SK-N-SH (cell line): ENCODE measurements at regions not wholly inside any gene's neighbourhood (a gene's known extent, or its start where the extent isn't known, plus 50 kb on each side); places are given as distances from the start of the nearest gene placed in this dataset.

Experiments used
- CTCF ChIA-PET: fragments of 300-600, 350-600 bp; formaldehyde crosslinking; extraction: SDS; loops from one replicate; lab custom pipeline; 2021; lab: Yijun Ruan, JAX
- POLR2A ChIA-PET: fragments of 350-600 bp; sonication (Branson Sonifier 250); formaldehyde crosslinking; extraction: SDS; loops from one replicate; lab custom pipeline; 2020; ENCODE audit warnings: antibody characterized with exemption, inconsistent platforms; lab: Yijun Ruan, JAX
- DNase-seq: peaks from one replicate; pipeline ENCODE4 v3.0.0; 2012
- H2AFZ ChIP-seq: fragments of 200-600 bp; sonication (generic); 2 replicates; pipeline ENCODE4 v1.8.1; 2016; ENCODE audit warnings: antibody characterized with exemption, mild to moderate bottlenecking, low read depth
- H3F3A ChIP-seq: fragments of 200-600 bp; sonication (generic); replicated peaks from 2 replicates; pipeline ENCODE3; 2016; ENCODE audit warnings: antibody characterized with exemption, mild to moderate bottlenecking; ENCODE audit not compliant: insufficient read depth
- H3K27ac ChIP-seq, 2 experiments: fragments of 200-500 bp in 1 of 2; fragments of 200-600 bp in 1 of 2; sonication (Bioruptor generic) in 1 of 2; sonication (generic), shearing (Covaris generic) in 1 of 2; 2 replicates each; pipeline versions ENCODE4 v1.5.1 to v1.6.1; 2014 to 2016; ENCODE audit warnings: low read depth in 2 of 2, inconsistent platforms in 1 of 2, low read length in 1 of 2, mild to moderate bottlenecking in 1 of 2, mixed read lengths in 1 of 2
- H3K27me3 ChIP-seq: fragments of 200-600 bp; sonication (generic), shearing (Covaris generic); 2 replicates; pipeline ENCODE4 v1.6.1; 2016; ENCODE audit warnings: mixed run types; ENCODE audit not compliant: insufficient read depth
- H3K36me3 ChIP-seq, 2 experiments: fragments of 200-500 bp in 1 of 2; fragments of 200-600 bp in 1 of 2; sonication (Bioruptor generic) in 1 of 2; sonication (generic) in 1 of 2; replicated peaks in 1 of 2; 2 replicates each; pipeline versions ENCODE3 to v1.5.1; 2014 to 2016; ENCODE audit warnings: low read length in 1 of 2, mild to moderate bottlenecking in 1 of 2; ENCODE audit not compliant: insufficient read depth in 2 of 2, control insufficient read depth in 1 of 2
- H3K4me1 ChIP-seq, 2 experiments: fragments of 200-500 bp in 1 of 2; fragments of 200-600 bp in 1 of 2; sonication (Bioruptor generic) in 1 of 2; sonication (generic), shearing (Covaris generic) in 1 of 2; 2 replicates each; pipeline versions ENCODE4 v1.5.1 to v1.6.1; 2014 to 2016; ENCODE audit warnings: low read depth in 1 of 2, low read length in 1 of 2, mixed run types in 1 of 2; ENCODE audit not compliant: insufficient read depth in 2 of 2, control insufficient read depth in 1 of 2
- H3K4me2 ChIP-seq: fragments of 200-600 bp; sonication (generic), shearing (Covaris generic); 2 replicates; pipeline ENCODE4 v1.6.1; 2017; ENCODE audit warnings: mixed run types
- H3K4me3 ChIP-seq, 2 experiments: fragments of 200-500 bp in 1 of 2; fragments of 200-600 bp in 1 of 2; sonication (Bioruptor generic) in 1 of 2; sonication (generic), shearing (Covaris generic) in 1 of 2; 2 replicates each; pipeline versions ENCODE4 v1.5.1 to v1.8.1; 2014 to 2016; ENCODE audit warnings: low read depth in 2 of 2, inconsistent platforms in 1 of 2, low read length in 1 of 2, mild to moderate bottlenecking in 1 of 2, mixed read lengths in 1 of 2, moderate library complexity in 1 of 2
- H3K79me2 ChIP-seq: fragments of 200-600 bp; sonication (generic); 2 replicates; pipeline ENCODE4 v1.8.1; 2017; ENCODE audit warnings: mild to moderate bottlenecking; ENCODE audit not compliant: insufficient read depth
- H3K9ac ChIP-seq: fragments of 200-600 bp; sonication (generic); 2 replicates; pipeline ENCODE4 v1.6.1; 2017; ENCODE audit warnings: mixed run types
- H3K9me2 ChIP-seq: fragments of 200-600 bp; sonication (generic); 2 replicates; pipeline ENCODE4 v1.6.1; 2017; ENCODE audit warnings: mixed run types
- H3K9me3 ChIP-seq: fragments of 200-600 bp; sonication (generic); 2 replicates; pipeline ENCODE4 v1.6.1; 2017; ENCODE audit warnings: mixed run types, mild to moderate bottlenecking, moderate library complexity
- H4K20me1 ChIP-seq: fragments of 200-600 bp; sonication (generic); 2 replicates; pipeline ENCODE4 v1.6.1; 2017; ENCODE audit warnings: mild to moderate bottlenecking, mixed run types; ENCODE audit not compliant: insufficient read depth
- CTCF ChIP-seq: fragments of 200-600 bp; sonication (generic); IDR thresholded peaks from 2 replicates; pipeline ENCODE4 v1.6.1; 2017; ENCODE audit warnings: antibody characterized with exemption, mild to moderate bottlenecking, moderate library complexity
- GATA2 ChIP-seq: sonication (generic); formaldehyde crosslinking; IDR thresholded peaks from 2 replicates; pipeline ENCODE4 v1.5.0; 2020; ENCODE audit warnings: mild to moderate bottlenecking, missing genetic modification reagents
- MXI1 ChIP-seq: IDR thresholded peaks from 2 replicates; pipeline ENCODE4 v1.6.1; 2012; ENCODE audit warnings: mild to moderate bottlenecking, low read depth, low read length, improper control_type of control experiment
- NFIC ChIP-seq: IDR thresholded peaks from 2 replicates; pipeline ENCODE4 v1.4.0; 2012; ENCODE audit warnings: borderline replicate concordance
- RCOR1 ChIP-seq: fragments of 150-350 bp; IDR thresholded peaks from 2 replicates; pipeline ENCODE4 v1.6.1; 2017; ENCODE audit warnings: antibody characterized with exemption, low read length
- RFX5 ChIP-seq: IDR thresholded peaks from 2 replicates; pipeline ENCODE4 v1.6.1; 2012; ENCODE audit warnings: mild to moderate bottlenecking, improper control_type of control experiment, low read length
- RXRA ChIP-seq: IDR thresholded peaks from 2 replicates; pipeline ENCODE4 v1.4.0; 2012; ENCODE audit warnings: low read depth, mild to moderate bottlenecking, borderline replicate concordance
- WGBS: methylation state at CpG from one replicate; pipeline ENCODE4 v1.1.6; 2017; ENCODE audit warnings: low lambda C conversion rate; 5-methylcytosine and 5-hydroxymethylcytosine counted together
- TF ChIP-seq, protein P1 (sequence below): IDR thresholded peaks from 2 replicates; pipeline ENCODE4 v1.4.0; 2012; ENCODE audit warnings: low read depth, borderline replicate concordance

GRCh38 chr16:86120201-86121192 is 221.5 kb downstream of the IRF8 start (continued):
- TF ChIP-seq RXRA (no peak), RCOR1 (no peak), CTCF (no peak), NFIC (no peak)

DNA sequence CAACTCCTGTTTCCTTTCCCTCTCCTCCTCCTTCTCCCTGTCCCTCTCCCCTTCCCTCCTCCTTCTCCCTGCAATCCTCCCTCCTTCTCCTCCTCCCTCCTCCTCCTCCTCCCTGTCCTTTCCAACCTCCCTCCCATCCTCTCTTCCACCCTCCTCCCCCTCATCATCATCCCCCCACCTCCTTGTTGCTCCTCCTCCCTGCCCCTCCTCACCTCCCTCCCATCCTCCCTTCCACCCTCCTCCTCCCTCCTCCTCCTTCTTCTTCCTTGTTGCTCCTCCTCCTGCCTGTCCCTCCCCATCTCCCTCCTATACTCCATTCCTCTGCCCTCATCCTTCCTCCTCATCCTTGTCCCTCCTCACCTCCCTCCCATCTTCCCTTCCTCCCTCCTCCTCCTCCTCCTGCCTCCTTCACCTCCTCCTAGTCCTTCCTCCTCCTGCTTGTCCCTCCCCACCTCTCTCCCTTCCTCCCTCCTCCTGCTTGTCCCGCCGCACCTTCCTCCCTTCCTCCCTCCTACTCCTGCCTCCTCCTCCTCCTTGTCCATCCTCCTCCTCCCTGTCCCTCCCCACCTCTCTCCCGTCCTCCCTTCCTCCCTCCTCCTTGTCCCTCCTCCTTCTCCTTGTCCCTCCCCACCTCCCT is 222.5 kb downstream of the IRF8 start:
- WGBS: 2% methylated on average over 3 of the region's 3 CpGs
- no peak overlapping the region for H3K9ac ChIP-seq
- POLR2A ChIA-PET: no interaction called here
- H3K4me1 ChIP-seq: no peaks in the 10 kb centered on the region
- H4K20me1 ChIP-seq: no peaks in the 10 kb centered on the region
- no peaks in the 10 kb centered on the region for H3K79me2 ChIP-seq
- no peak overlapping the region for H2AFZ ChIP-seq
- peaks cover 72% of the 10 kb centered on the region for H3K27me3 ChIP-seq
- H3K9me2 ChIP-seq: no peaks in the 10 kb centered on the region
- no peak overlapping the region for H3K4me3 ChIP-seq
- H3F3A ChIP-seq: no peaks in the 10 kb centered on the region
- CTCF ChIA-PET: interaction anchor here (0.6 kb wide), 1 partner anchor 399 kb away, joined by 3 read pairs; no protein-coding TSS in a partner anchor
- no peak for DNase-seq
- no peak overlapping the region for H3K4me2 ChIP-seq
- TF ChIP-seq RXRA (no peak), MXI1 (no peak), CTCF (no peak), GATA2 (no peak), RFX5 (no peak)
- TF ChIP-seq, protein P1, sequence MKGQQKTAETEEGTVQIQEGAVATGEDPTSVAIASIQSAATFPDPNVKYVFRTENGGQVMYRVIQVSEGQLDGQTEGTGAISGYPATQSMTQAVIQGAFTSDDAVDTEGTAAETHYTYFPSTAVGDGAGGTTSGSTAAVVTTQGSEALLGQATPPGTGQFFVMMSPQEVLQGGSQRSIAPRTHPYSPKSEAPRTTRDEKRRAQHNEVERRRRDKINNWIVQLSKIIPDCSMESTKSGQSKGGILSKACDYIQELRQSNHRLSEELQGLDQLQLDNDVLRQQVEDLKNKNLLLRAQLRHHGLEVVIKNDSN: no peak
- no peaks in the 10 kb centered on the region for H3K36me3 ChIP-seq
- no peaks in the 10 kb centered on the region for H3K9me3 ChIP-seq
- H3K27ac ChIP-seq: no peak overlapping the region
